ENCODE measurements at regions not wholly inside any gene's neighbourhood (a gene's known extent, or its start where the extent isn't known, plus 50 kb on each side); places are given as distances from the start of the nearest gene placed in this dataset.

GRCh38 chr7:142556740-142557139 lies 192.5 kb upstream of the PRSS1 start:
- H3K4me1 Mint-ChIP-seq (ENCODE audit: unreplicated experiment), result peaks cover 2% of the 10 kb centered on the region
- DNase-seq (ENCODE audit: low spot score), result peak; percentile 42
- no peaks in the 10 kb centered on the region for H3K9me3 Mint-ChIP-seq (ENCODE audit: unreplicated experiment)
- no peaks in the 10 kb centered on the region for H3K27me3 Mint-ChIP-seq (ENCODE audit: unreplicated experiment)
- TF ChIP-seq, protein P1, sequence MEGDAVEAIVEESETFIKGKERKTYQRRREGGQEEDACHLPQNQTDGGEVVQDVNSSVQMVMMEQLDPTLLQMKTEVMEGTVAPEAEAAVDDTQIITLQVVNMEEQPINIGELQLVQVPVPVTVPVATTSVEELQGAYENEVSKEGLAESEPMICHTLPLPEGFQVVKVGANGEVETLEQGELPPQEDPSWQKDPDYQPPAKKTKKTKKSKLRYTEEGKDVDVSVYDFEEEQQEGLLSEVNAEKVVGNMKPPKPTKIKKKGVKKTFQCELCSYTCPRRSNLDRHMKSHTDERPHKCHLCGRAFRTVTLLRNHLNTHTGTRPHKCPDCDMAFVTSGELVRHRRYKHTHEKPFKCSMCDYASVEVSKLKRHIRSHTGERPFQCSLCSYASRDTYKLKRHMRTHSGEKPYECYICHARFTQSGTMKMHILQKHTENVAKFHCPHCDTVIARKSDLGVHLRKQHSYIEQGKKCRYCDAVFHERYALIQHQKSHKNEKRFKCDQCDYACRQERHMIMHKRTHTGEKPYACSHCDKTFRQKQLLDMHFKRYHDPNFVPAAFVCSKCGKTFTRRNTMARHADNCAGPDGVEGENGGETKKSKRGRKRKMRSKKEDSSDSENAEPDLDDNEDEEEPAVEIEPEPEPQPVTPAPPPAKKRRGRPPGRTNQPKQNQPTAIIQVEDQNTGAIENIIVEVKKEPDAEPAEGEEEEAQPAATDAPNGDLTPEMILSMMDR (IDR thresholded peaks at IDR 0.05; ENCODE audit: unreplicated experiment), result no peak
- H3K36me3 Mint-ChIP-seq (ENCODE audit: low read depth, unreplicated experiment), result no peaks in the 10 kb centered on the region
- H3K27ac Mint-ChIP-seq (ENCODE audit: unreplicated experiment), result no peak overlapping the region
- H3K4me3 Mint-ChIP-seq (ENCODE audit: unreplicated experiment), result no peak overlapping the region

DNA sequence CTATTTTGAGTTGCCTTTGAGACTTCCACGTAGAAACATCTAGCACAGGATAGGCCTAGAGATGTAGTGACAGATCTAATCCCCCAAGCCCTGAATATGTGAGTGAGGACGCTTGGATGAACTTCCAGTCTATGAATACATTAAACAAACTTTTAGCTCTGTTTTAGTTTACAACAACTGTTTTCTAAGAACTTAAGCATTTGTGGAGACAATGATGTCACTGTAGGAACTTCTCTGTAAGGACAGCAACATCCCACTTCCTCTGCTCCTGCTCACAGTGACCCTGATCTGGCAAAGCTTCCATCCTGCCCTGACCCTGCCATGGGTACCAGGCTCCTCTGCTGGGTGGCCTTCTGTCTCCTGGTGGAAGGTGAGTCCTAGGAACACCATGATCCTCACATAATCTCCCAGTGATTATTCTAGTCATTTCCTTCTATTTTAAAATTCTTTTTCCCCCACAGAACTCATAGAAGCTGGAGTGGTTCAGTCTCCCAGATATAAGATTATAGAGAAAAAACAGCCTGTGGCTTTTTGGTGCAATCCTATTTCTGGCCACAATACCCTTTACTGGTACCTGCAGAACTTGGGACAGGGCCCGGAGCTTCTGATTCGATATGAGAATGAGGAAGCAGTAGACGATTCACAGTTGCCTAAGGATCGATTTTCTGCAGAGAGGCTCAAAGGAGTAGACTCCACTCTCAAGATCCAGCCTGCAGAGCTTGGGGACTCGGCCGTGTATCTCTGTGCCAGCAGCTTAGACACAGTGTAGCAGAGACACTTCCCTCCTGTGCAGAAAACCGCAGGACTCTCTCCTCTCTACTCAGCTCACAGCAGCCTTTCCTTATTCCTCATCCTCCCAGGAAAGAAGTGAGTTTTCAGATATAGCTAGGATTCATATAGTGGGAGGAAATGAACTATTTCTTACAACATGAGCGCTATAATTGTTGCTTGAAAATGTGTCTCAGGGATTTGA lies 194.4 kb upstream of the PRSS1 start:
- peaks cover 2% of the 10 kb centered on the region for H3K4me1 Mint-ChIP-seq (ENCODE audit: unreplicated experiment)
- H3K9me3 Mint-ChIP-seq (ENCODE audit: unreplicated experiment), result no peaks in the 10 kb centered on the region
- TF ChIP-seq, protein P1 (IDR thresholded peaks at IDR 0.05; ENCODE audit: unreplicated experiment), result no peak
- H3K36me3 Mint-ChIP-seq (ENCODE audit: low read depth, unreplicated experiment), result no peaks in the 10 kb centered on the region
- no peak overlapping the region for H3K27ac Mint-ChIP-seq (ENCODE audit: unreplicated experiment)
- DNase-seq (ENCODE audit: low spot score), result no peak
- no peaks in the 10 kb centered on the region for H3K27me3 Mint-ChIP-seq (ENCODE audit: unreplicated experiment)
- H3K4me3 Mint-ChIP-seq (ENCODE audit: unreplicated experiment), result no peak overlapping the region

GRCh38 chr7:142553216-142553615 lies 196.1 kb upstream of the PRSS1 start:
- TF ChIP-seq, protein P1 (IDR thresholded peaks at IDR 0.05; ENCODE audit: unreplicated experiment), result no peak
- H3K36me3 Mint-ChIP-seq (ENCODE audit: low read depth, unreplicated experiment), result no peaks in the 10 kb centered on the region
- H3K4me3 Mint-ChIP-seq (ENCODE audit: unreplicated experiment), result no peak overlapping the region
- H3K27ac Mint-ChIP-seq (ENCODE audit: unreplicated experiment), result no peak overlapping the region
- no peaks in the 10 kb centered on the region for H3K9me3 Mint-ChIP-seq (ENCODE audit: unreplicated experiment)
- DNase-seq (ENCODE audit: low spot score), result no peak
- H3K4me1 Mint-ChIP-seq (ENCODE audit: unreplicated experiment), result peaks cover 2% of the 10 kb centered on the region
- no peaks in the 10 kb centered on the region for H3K27me3 Mint-ChIP-seq (ENCODE audit: unreplicated experiment)

GRCh38 chr7:142548978-142549377 lies 200.3 kb upstream of the PRSS1 start:
- Mint-ChIP-seq H3K27me3 (ENCODE audit: unreplicated experiment) (no peaks in the 10 kb centered on the region), H3K36me3 (ENCODE audit: low read depth, unreplicated experiment) (no peaks in the 10 kb centered on the region), H3K9me3 (ENCODE audit: unreplicated experiment) (no peaks in the 10 kb centered on the region), H3K27ac (ENCODE audit: unreplicated experiment) (no peak overlapping the region), H3K4me1 (ENCODE audit: unreplicated experiment) (no peaks in the 10 kb centered on the region), H3K4me3 (ENCODE audit: unreplicated experiment) (no peak overlapping the region)
- TF ChIP-seq, protein P1 (IDR thresholded peaks at IDR 0.05; ENCODE audit: unreplicated experiment), result no peak
- DNase-seq (ENCODE audit: low spot score), result no peak

GRCh38 chr7:142546452-142546851 lies 202.8 kb upstream of the PRSS1 start:
- no peaks in the 10 kb centered on the region for H3K4me1 Mint-ChIP-seq (ENCODE audit: unreplicated experiment)
- TF ChIP-seq, protein P1 (IDR thresholded peaks at IDR 0.05; ENCODE audit: unreplicated experiment), result no peak
- no peak for DNase-seq (ENCODE audit: low spot score)

More at GRCh38 chr7:142546452-142546851, 202.8 kb upstream of the PRSS1 start:
- H3K4me3 Mint-ChIP-seq (ENCODE audit: unreplicated experiment), result no peak overlapping the region
- no peaks in the 10 kb centered on the region for H3K36me3 Mint-ChIP-seq (ENCODE audit: low read depth, unreplicated experiment)
- no peaks in the 10 kb centered on the region for H3K9me3 Mint-ChIP-seq (ENCODE audit: unreplicated experiment)
- no peak overlapping the region for H3K27ac Mint-ChIP-seq (ENCODE audit: unreplicated experiment)
- no peaks in the 10 kb centered on the region for H3K27me3 Mint-ChIP-seq (ENCODE audit: unreplicated experiment)

All from endothelial cell (in vitro differentiated cells).